DMS53 treated with DMSO at 0.1 percent for 48 hours (cell line): ENCODE measurements at regions not wholly inside any gene's neighbourhood (a gene's known extent, or its start where the extent isn't known, plus 50 kb on each side); places are given as distances from the start of the nearest gene placed in this dataset.

ENCODE experiments used
- DNase-seq: peaks from one replicate; lab custom pipeline; 2025; ENCODE audit not compliant: unreplicated experiment; lab: John Stamatoyannopoulos, UW

GRCh38 chr7:17638727-17639126 lies 301.6 kb downstream of the SNX13 start:
- no peak for DNase-seq

GRCh38 chr7:17640730-17641377 lies 299.4 kb downstream of the SNX13 start:
- peak; percentile 38 for DNase-seq

- no peak for DNase-seq
These were observed 294.8 kb downstream of the SNX13 start for GRCh38 chr7:17645500-17645899.

- peak; percentile 7 for DNase-seq
These were observed 293.9 kb downstream of the SNX13 start for GRCh38 chr7:17646253-17646956.

- no peak for DNase-seq
These were observed 289.0 kb downstream of the SNX13 start for GRCh38 chr7:17651341-17651740.

GRCh38 chr7:17651863-17652385 lies 288.4 kb downstream of the SNX13 start:
- no peak for DNase-seq

GRCh38 chr7:17654940-17655339 lies 285.4 kb downstream of the SNX13 start:
- DNase-seq = no peak

GRCh38 chr7:17659126-17659525 lies 281.2 kb downstream of the SNX13 start:
- DNase-seq = no peak

GRCh38 chr7:17660116-17660515 lies 280.2 kb downstream of the SNX13 start:
- no peak for DNase-seq

GRCh38 chr7:17661982-17662585 lies 278.2 kb downstream of the SNX13 start:
- DNase-seq = no peak

GRCh38 chr7:17663061-17663675 lies 277.1 kb downstream of the SNX13 start:
- no peak for DNase-seq

GRCh38 chr7:17665029-17665428 lies 275.3 kb downstream of the SNX13 start:
- DNase-seq = no peak

GRCh38 chr7:17668122-17668521 lies 272.2 kb downstream of the SNX13 start:
- DNase-seq = no peak

GRCh38 chr7:17669204-17669603 lies 271.1 kb downstream of the SNX13 start:
- no peak for DNase-seq

- DNase-seq = no peak
These were observed 268.3 kb downstream of the SNX13 start for GRCh38 chr7:17671956-17672355.

GRCh38 chr7:17672783-17673182 lies 267.5 kb downstream of the SNX13 start:
- no peak for DNase-seq

- no peak for DNase-seq
These were observed 265.9 kb downstream of the SNX13 start for GRCh38 chr7:17674166-17674942.

GRCh38 chr7:17674943-17675608 lies 265.2 kb downstream of the SNX13 start:
- no peak for DNase-seq

GRCh38 chr7:17677408-17677807 lies 262.9 kb downstream of the SNX13 start:
- DNase-seq = no peak

- DNase-seq = no peak
These were observed 261.4 kb downstream of the SNX13 start for GRCh38 chr7:17678896-17679295.
